Liver (tissue), 8 donors: ENCODE measurements at regions not wholly inside any gene's neighbourhood (a gene's known extent, or its start where the extent isn't known, plus 50 kb on each side); places are given as distances from the start of the nearest gene placed in this dataset.

ENCODE experiments used
- DNase-seq: peaks from one replicate; pipeline ENCODE4 v3.0.0-alpha.2; 2017; ENCODE audit warnings: low spot score
- H3K27ac ChIP-seq, 2 donors: one replicate each; pipeline ENCODE4 v1.7.0; 2013; ENCODE audit warnings: inconsistent platforms in 2 of 2, low read length in 2 of 2, control low read depth in 1 of 2, low read depth in 1 of 2, mild to moderate bottlenecking in 1 of 2
- H3K27me3 ChIP-seq, 4 donors: one replicate each; pipeline versions ENCODE4 v1.6.1 to v1.7.0; 2013; ENCODE audit warnings: low read length in 3 of 4, inconsistent platforms in 1 of 4, mild to moderate bottlenecking in 1 of 4, moderate library complexity in 1 of 4; ENCODE audit not compliant: control insufficient read depth in 4 of 4, insufficient read depth in 4 of 4
- H3K36me3 ChIP-seq, 4 donors: one replicate each; pipeline versions ENCODE4 v1.6.1 to v1.7.0; 2013; ENCODE audit warnings: low read length in 3 of 4, mild to moderate bottlenecking in 3 of 4, low read depth in 1 of 4, moderate library complexity in 1 of 4; ENCODE audit not compliant: control insufficient read depth in 4 of 4, insufficient read depth in 3 of 4
- H3K4me1 ChIP-seq, 4 donors: one replicate each; pipeline versions ENCODE4 v1.6.1 to v1.7.0; 2013; ENCODE audit warnings: low read length in 3 of 4, mild to moderate bottlenecking in 3 of 4, moderate library complexity in 1 of 4; ENCODE audit not compliant: control insufficient read depth in 4 of 4, insufficient read depth in 4 of 4
- H3K4me3 ChIP-seq, 3 donors: one replicate each; pipeline versions ENCODE4 v1.6.1 to v1.7.0; 2013; ENCODE audit warnings: low read length in 3 of 3, control low read depth in 1 of 3, low read depth in 1 of 3, mild to moderate bottlenecking in 1 of 3
- H3K9ac ChIP-seq, 2 donors: one replicate each; pipeline ENCODE4 v1.7.0; 2013; ENCODE audit warnings: low read length in 2 of 2, mild to moderate bottlenecking in 2 of 2, moderate library complexity in 2 of 2, control low read depth in 1 of 2, low read depth in 1 of 2
- H3K9me3 ChIP-seq, 4 donors: one replicate each; pipeline versions ENCODE4 v1.6.1 to v1.7.0; 2013; ENCODE audit warnings: low read length in 3 of 4; ENCODE audit not compliant: control insufficient read depth in 4 of 4
- ATF3 ChIP-seq: IDR thresholded peaks from 2 replicates; pipeline ENCODE4 v1.6.1; 2016; ENCODE audit warnings: antibody characterized with exemption
- CTCF ChIP-seq: fragments of 150-350 bp; IDR thresholded peaks from 2 replicates; pipeline ENCODE4 v1.5.1; 2017; ENCODE audit warnings: improper control_type of control experiment, low read depth, low read length; ENCODE audit not compliant: missing input control
- EGR1 ChIP-seq, 2 donors: IDR thresholded peaks; 2 replicates each; pipeline ENCODE4 v1.6.1; 2016 to 2018; ENCODE audit warnings: antibody characterized with exemption in 2 of 2, low read depth in 2 of 2
- FOXA2 ChIP-seq: IDR thresholded peaks from 2 replicates; pipeline ENCODE4 v1.6.1; 2016; ENCODE audit warnings: antibody characterized with exemption
- GABPA ChIP-seq, 2 donors: IDR thresholded peaks in 1 of 2; conservative IDR thresholded peaks in 1 of 2; 2 replicates each; pipeline ENCODE4 v1.6.1; 2016; ENCODE audit warnings: antibody characterized with exemption in 2 of 2, mild to moderate bottlenecking in 1 of 2, moderate library complexity in 1 of 2
- HNF4A ChIP-seq, 2 donors: conservative IDR thresholded peaks; 2 replicates each; pipeline ENCODE4 v1.6.1; 2016; ENCODE audit warnings: antibody characterized with exemption in 2 of 2, mild to moderate bottlenecking in 2 of 2
- HNF4G ChIP-seq: IDR thresholded peaks from 2 replicates; pipeline ENCODE4 v1.6.1; 2016; ENCODE audit warnings: antibody characterized with exemption
- JUND ChIP-seq, 2 donors: IDR thresholded peaks; 2 replicates each; pipeline ENCODE4 v1.6.1; 2016; ENCODE audit warnings: antibody characterized with exemption in 2 of 2
- MAX ChIP-seq: IDR thresholded peaks from 2 replicates; pipeline ENCODE4 v1.6.1; 2016; ENCODE audit warnings: antibody characterized with exemption
- NR2F2 ChIP-seq: IDR thresholded peaks from 2 replicates; pipeline ENCODE4 v1.6.1; 2016; ENCODE audit warnings: antibody characterized with exemption
- RAD21 ChIP-seq, 2 donors: IDR thresholded peaks; 2 replicates each; pipeline ENCODE4 v1.6.1; 2016; ENCODE audit warnings: antibody characterized with exemption in 2 of 2, mild to moderate bottlenecking in 2 of 2
- REST ChIP-seq: IDR thresholded peaks from 2 replicates; pipeline ENCODE4 v1.6.1; 2016; ENCODE audit warnings: antibody characterized with exemption, mild to moderate bottlenecking
- YY1 ChIP-seq: IDR thresholded peaks from 2 replicates; pipeline ENCODE4 v1.6.1; 2016; ENCODE audit warnings: antibody characterized with exemption, mild to moderate bottlenecking
- ZBTB33 ChIP-seq: IDR thresholded peaks from 2 replicates; pipeline ENCODE4 v1.6.1; 2016; ENCODE audit warnings: antibody characterized with exemption
- WGBS: extraction: QIAGEN DNeasy Blood & Tissue Kit; methylation state at CpG from one replicate; pipeline ENCODE4 v1.1.7; 2013; 5-methylcytosine and 5-hydroxymethylcytosine counted together
- donor health status: healthy.
- donor health status: healthy.
- donor health status: healthy.
- donor health status: healthy.
- donor health status: healthy.

- TF ChIP-seq ZBTB33 (no peak), GABPA (IDR thresholded peaks at IDR 0.05 in 1 of 2, conservative IDR thresholded peaks at IDR 0.05 in 1 of 2) (no peak), YY1 (no peak), REST (no peak), ATF3 (no peak), CTCF (no peak), HNF4G (no peak), MAX (no peak), JUND (IDR thresholded peaks at IDR 0.05) (no peak), RAD21 (IDR thresholded peaks at IDR 0.05) (no peak), FOXA2 (no peak), NR2F2 (no peak)
- no peaks in the 10 kb centered on the region for H3K9me3 ChIP-seq
- DNase-seq = no peak
- H3K4me1 ChIP-seq = peaks cover 0 to 5% (median 3%) of the 10 kb centered on the region in 4 donors
- H3K4me3 ChIP-seq = no peak overlapping the region
- WGBS = 95% methylated on average over 1 of the region's 1 CpG
- no peaks in the 10 kb centered on the region for H3K27me3 ChIP-seq
- H3K9ac ChIP-seq = no peak overlapping the region
- H3K27ac ChIP-seq = no peak overlapping the region
- H3K36me3 ChIP-seq = no peaks in the 10 kb centered on the region
These were observed 326.8 kb downstream of the TBL1XR1 start for GRCh38 chr3:176870451-176870850.

GRCh38 chr3:176867681-176868663 is 329.3 kb downstream of the TBL1XR1 start:
- Histone ChIP-seq H3K27me3 (no peaks in the 10 kb centered on the region), H3K9me3 (no peaks in the 10 kb centered on the region), H3K36me3 (no peaks in the 10 kb centered on the region), H3K9ac (no peak overlapping the region), H3K4me1 (peaks cover 0 to 5% (median 3%) of the 10 kb centered on the region in 4 donors), H3K4me3 (no peak overlapping the region), H3K27ac (no peak overlapping the region)
- 56% methylated on average over 7 of the region's 7 CpGs for WGBS
- DNase-seq = no peak
- no peak for TF ChIP-seq REST
- TF ChIP-seq HNF4A (conservative IDR thresholded peaks at IDR 0.05) = no peak
- no peak for TF ChIP-seq HNF4G
- TF ChIP-seq NR2F2 = no peak
- no peak for TF ChIP-seq MAX
- no peak for TF ChIP-seq GABPA (IDR thresholded peaks at IDR 0.05 in 1 of 2, conservative IDR thresholded peaks at IDR 0.05 in 1 of 2)
- TF ChIP-seq ATF3 = no peak
- TF ChIP-seq ZBTB33 = no peak
- no peak for TF ChIP-seq EGR1 (IDR thresholded peaks at IDR 0.05; ENCODE audit: low read depth in 2 of 2)
